ENCODE measurements at regions not wholly inside any gene's neighbourhood (a gene's known extent, or its start where the extent isn't known, plus 50 kb on each side); places are given as distances from the start of the nearest gene placed in this dataset.

DNA sequence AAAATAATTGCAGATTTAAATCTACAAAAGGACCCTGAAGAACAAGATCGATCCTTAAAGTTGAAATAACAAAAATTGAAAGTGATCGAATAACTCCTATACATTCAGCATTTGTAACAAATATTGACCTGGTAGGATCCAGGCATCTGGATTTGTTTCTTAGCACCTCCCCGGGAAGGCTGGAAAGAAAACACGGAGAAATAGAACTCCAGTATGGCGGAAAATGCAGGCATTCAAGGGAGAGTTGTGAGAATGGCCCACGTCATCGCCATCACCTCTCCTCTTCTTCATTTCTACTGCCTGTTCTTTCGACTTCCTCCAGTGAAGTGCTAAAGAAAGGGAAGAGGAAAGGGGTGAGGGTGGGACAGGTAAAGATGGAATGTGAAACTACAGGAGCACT, 242.3 kb upstream of the TFAP2D start:
- no peak overlapping the region for H3K4me3 ChIP-seq
- H3K36me3 ChIP-seq = no peaks in the 10 kb centered on the region
- no peaks in the 10 kb centered on the region for H3K4me1 ChIP-seq
- no peak overlapping the region for H3K27ac ChIP-seq
- 62 to 80% methylated on average over 8 of the region's 8 CpGs for WGBS, 2 donors
- no peaks in the 10 kb centered on the region for H3K27me3 ChIP-seq
- DNase-seq = no peak
- TF ChIP-seq, protein P1, sequence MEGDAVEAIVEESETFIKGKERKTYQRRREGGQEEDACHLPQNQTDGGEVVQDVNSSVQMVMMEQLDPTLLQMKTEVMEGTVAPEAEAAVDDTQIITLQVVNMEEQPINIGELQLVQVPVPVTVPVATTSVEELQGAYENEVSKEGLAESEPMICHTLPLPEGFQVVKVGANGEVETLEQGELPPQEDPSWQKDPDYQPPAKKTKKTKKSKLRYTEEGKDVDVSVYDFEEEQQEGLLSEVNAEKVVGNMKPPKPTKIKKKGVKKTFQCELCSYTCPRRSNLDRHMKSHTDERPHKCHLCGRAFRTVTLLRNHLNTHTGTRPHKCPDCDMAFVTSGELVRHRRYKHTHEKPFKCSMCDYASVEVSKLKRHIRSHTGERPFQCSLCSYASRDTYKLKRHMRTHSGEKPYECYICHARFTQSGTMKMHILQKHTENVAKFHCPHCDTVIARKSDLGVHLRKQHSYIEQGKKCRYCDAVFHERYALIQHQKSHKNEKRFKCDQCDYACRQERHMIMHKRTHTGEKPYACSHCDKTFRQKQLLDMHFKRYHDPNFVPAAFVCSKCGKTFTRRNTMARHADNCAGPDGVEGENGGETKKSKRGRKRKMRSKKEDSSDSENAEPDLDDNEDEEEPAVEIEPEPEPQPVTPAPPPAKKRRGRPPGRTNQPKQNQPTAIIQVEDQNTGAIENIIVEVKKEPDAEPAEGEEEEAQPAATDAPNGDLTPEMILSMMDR (IDR thresholded peaks at IDR 0.05) = no peak
- TF ChIP-seq POLR2A (IDR thresholded peaks at IDR 0.05) = no peak
- intact Hi-C loops (cut with DNase I) = no loop called here
- H3K9me3 ChIP-seq = no peaks in the 10 kb centered on the region

- Histone ChIP-seq H3K9me3 (no peaks in the 10 kb centered on the region), H3K4me3 (no peak overlapping the region), H3K27ac (no peak overlapping the region), H3K36me3 (no peaks in the 10 kb centered on the region), H3K27me3 (no peaks in the 10 kb centered on the region), H3K4me1 (no peaks in the 10 kb centered on the region)
- intact Hi-C loops (cut with DNase I) = no loop called here
- DNase-seq = no peak
- no peak for TF ChIP-seq POLR2A (IDR thresholded peaks at IDR 0.05)
- TF ChIP-seq, protein P1 (IDR thresholded peaks at IDR 0.05) = no peak
These were observed 203.0 kb upstream of the TFAP2D start for GRCh38 chr6:50510361-50510760.

- WGBS, 2 donors = 10 to 19% methylated on average over 3 of the region's 3 CpGs
These were observed 192.7 kb upstream of the TFAP2D start for GRCh38 chr6:50520326-50521266.

GRCh38 chr6:50524341-50524740, 189.0 kb upstream of the TFAP2D start:
- Histone ChIP-seq H3K4me1 (no peaks in the 10 kb centered on the region), H3K27ac (no peak overlapping the region), H3K36me3 (no peaks in the 10 kb centered on the region), H3K4me3 (no peak overlapping the region), H3K9me3 (no peaks in the 10 kb centered on the region), H3K27me3 (no peaks in the 10 kb centered on the region)
- intact Hi-C loops (cut with DNase I) = no loop called here
- TF ChIP-seq POLR2A (IDR thresholded peaks at IDR 0.05) = no peak
- TF ChIP-seq, protein P1 (IDR thresholded peaks at IDR 0.05) = no peak
- DNase-seq = no peak

More at GRCh38 chr6:50520326-50521266, 192.7 kb upstream of the TFAP2D start:
- no peak overlapping the region for H3K4me3 ChIP-seq
- no peaks in the 10 kb centered on the region for H3K27me3 ChIP-seq
- no peaks in the 10 kb centered on the region for H3K4me1 ChIP-seq
- no peak overlapping the region for H3K27ac ChIP-seq
- H3K36me3 ChIP-seq = no peaks in the 10 kb centered on the region
- no peaks in the 10 kb centered on the region for H3K9me3 ChIP-seq
- no peak for TF ChIP-seq POLR2A (IDR thresholded peaks at IDR 0.05)
- TF ChIP-seq, protein P1 (IDR thresholded peaks at IDR 0.05) = no peak
- intact Hi-C loops (cut with DNase I) = no loop called here
- no peak for DNase-seq

GRCh38 chr6:50527985-50528384, 185.3 kb upstream of the TFAP2D start:
- TF ChIP-seq, protein P1 (IDR thresholded peaks at IDR 0.05) = no peak
- TF ChIP-seq POLR2A (IDR thresholded peaks at IDR 0.05) = no peak
- no peaks in the 10 kb centered on the region for H3K9me3 ChIP-seq
- H3K4me1 ChIP-seq = no peaks in the 10 kb centered on the region
- H3K36me3 ChIP-seq = no peaks in the 10 kb centered on the region
- no peak overlapping the region for H3K4me3 ChIP-seq
- H3K27me3 ChIP-seq = no peaks in the 10 kb centered on the region
- intact Hi-C loops (cut with DNase I) = no loop called here
- 85 to 88% methylated on average over 2 of the region's 2 CpGs for WGBS, 2 donors
- no peak overlapping the region for H3K27ac ChIP-seq
- DNase-seq = no peak

All from esophagus squamous epithelium (tissue), 5 donors.